ENCODE measurements at regions not wholly inside any gene's neighbourhood (a gene's known extent, or its start where the extent isn't known, plus 50 kb on each side); places are given as distances from the start of the nearest gene placed in this dataset.

DNA sequence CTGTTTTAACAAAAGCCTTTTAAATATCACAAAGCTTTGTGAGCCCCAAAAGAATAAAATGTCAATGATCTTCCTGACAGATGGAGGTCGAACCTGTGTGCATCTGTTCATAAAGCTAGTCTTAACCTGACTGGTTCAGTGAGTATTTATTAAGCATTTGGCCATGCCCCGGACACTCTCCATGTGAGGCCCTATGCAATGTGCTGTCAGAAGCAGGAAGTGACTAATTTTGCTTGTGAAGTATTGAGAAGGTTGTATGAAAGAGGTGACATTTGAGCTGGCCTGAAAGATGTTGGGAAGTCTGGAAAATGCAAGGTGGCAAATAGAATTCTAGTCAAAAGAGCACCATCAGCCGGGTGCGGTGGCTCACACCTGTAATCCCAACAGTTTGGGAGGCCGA, 171.4 kb downstream of the MSL3 start:
- Histone ChIP-seq H3K36me3 (no peaks in the 10 kb centered on the region), H3K4me1 (ENCODE audit: low read depth) (no peaks in the 10 kb centered on the region), H3K9me3 (ENCODE audit: low read depth) (no peaks in the 10 kb centered on the region), H3K27ac (no peak overlapping the region), H3K4me3 (no peak overlapping the region), H3K27me3 (no peaks in the 10 kb centered on the region)
- TF ChIP-seq, protein P1, sequence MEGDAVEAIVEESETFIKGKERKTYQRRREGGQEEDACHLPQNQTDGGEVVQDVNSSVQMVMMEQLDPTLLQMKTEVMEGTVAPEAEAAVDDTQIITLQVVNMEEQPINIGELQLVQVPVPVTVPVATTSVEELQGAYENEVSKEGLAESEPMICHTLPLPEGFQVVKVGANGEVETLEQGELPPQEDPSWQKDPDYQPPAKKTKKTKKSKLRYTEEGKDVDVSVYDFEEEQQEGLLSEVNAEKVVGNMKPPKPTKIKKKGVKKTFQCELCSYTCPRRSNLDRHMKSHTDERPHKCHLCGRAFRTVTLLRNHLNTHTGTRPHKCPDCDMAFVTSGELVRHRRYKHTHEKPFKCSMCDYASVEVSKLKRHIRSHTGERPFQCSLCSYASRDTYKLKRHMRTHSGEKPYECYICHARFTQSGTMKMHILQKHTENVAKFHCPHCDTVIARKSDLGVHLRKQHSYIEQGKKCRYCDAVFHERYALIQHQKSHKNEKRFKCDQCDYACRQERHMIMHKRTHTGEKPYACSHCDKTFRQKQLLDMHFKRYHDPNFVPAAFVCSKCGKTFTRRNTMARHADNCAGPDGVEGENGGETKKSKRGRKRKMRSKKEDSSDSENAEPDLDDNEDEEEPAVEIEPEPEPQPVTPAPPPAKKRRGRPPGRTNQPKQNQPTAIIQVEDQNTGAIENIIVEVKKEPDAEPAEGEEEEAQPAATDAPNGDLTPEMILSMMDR (IDR thresholded peaks at IDR 0.05; ENCODE audit: low read depth, low read length) = no peak
- no peak for DNase-seq (ENCODE audit: low read depth in 1 of 2, low spot score in 1 of 2)

DNA sequence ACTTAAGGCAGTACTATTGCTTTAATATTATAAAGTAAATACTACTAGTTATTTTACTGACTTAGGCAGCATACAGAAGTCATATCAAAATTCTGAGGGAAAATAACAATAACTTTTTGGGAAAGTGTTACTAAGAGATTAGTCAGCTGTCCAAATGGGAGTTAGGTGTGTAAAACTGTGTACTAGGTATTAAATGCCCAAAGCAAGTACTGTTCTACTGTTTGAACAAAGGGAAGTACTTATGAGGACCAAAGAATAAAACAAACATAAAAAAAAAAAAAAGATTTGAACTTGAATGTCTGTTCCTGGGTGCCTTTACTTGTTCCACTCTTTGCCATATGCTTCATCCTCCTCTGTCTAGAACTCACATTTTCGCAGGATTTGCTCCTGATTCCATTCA, 174.4 kb downstream of the MSL3 start:
- no peaks in the 10 kb centered on the region for H3K9me3 ChIP-seq (ENCODE audit: low read depth)
- TF ChIP-seq, protein P1 (IDR thresholded peaks at IDR 0.05; ENCODE audit: low read depth, low read length) = no peak
- no peaks in the 10 kb centered on the region for H3K4me1 ChIP-seq (ENCODE audit: low read depth)
- no peak overlapping the region for H3K4me3 ChIP-seq
- no peak for DNase-seq (ENCODE audit: low read depth in 1 of 2, low spot score in 1 of 2)
- no peak overlapping the region for H3K27ac ChIP-seq
- H3K27me3 ChIP-seq = no peaks in the 10 kb centered on the region
- H3K36me3 ChIP-seq = no peaks in the 10 kb centered on the region

DNA sequence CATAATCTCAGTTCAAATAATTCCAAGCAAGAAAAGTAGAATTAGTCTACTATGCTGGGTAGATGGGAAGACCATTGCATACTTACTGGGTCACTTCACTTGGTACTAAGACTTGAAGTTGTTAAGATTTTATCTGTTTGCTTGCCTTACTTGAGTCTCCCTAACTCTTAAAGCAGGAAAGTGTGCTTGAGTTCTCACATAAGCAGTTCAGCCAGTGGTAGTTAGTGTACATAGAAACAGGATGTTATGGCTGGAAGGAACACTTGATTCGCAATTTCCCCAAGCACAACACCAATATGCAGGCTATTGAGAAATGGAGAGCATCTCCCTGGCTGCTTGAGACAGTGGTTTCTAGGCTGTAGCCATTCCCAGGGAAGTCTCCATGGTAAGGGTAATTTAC, 176.1 kb downstream of the MSL3 start:
- Histone ChIP-seq H3K27me3 (no peaks in the 10 kb centered on the region), H3K36me3 (no peaks in the 10 kb centered on the region), H3K9me3 (ENCODE audit: low read depth) (no peaks in the 10 kb centered on the region), H3K27ac (no peak overlapping the region), H3K4me3 (no peak overlapping the region), H3K4me1 (ENCODE audit: low read depth) (no peaks in the 10 kb centered on the region)
- TF ChIP-seq, protein P1 (IDR thresholded peaks at IDR 0.05; ENCODE audit: low read depth, low read length) = no peak
- no peak for DNase-seq (ENCODE audit: low read depth in 1 of 2, low spot score in 1 of 2)

DNA sequence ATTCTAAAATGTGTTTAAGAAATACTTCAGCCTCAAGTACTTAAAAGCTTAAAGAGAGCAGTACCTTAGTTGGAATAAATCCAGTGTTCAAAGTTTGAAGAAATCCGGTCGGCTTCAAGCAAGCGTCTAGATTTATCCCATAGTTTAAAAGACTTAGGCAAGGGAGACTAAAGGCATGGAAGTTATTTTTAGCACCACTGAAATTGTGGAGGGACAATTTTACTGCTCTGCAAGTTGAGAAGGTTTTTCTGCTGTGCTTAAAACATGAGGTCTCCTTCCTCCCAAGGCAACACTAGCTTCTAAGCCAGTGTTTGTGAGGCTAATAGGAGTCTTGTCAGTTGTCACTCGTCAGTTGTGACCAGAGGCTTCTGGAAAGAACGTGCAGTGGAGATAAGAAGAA, 183.5 kb downstream of the MSL3 start:
- DNase-seq (ENCODE audit: low read depth in 1 of 2, low spot score in 1 of 2) = peak in 1 of 2 donors; percentile 33
- H3K36me3 ChIP-seq = no peaks in the 10 kb centered on the region
- peak overlapping the region; percentile 77 for H3K27ac ChIP-seq
- no peaks in the 10 kb centered on the region for H3K4me1 ChIP-seq (ENCODE audit: low read depth)
- no peaks in the 10 kb centered on the region for H3K9me3 ChIP-seq (ENCODE audit: low read depth)
- no peak overlapping the region for H3K4me3 ChIP-seq
- TF ChIP-seq, protein P1 (IDR thresholded peaks at IDR 0.05; ENCODE audit: low read depth, low read length) = no peak
- H3K27me3 ChIP-seq = no peaks in the 10 kb centered on the region

DNA sequence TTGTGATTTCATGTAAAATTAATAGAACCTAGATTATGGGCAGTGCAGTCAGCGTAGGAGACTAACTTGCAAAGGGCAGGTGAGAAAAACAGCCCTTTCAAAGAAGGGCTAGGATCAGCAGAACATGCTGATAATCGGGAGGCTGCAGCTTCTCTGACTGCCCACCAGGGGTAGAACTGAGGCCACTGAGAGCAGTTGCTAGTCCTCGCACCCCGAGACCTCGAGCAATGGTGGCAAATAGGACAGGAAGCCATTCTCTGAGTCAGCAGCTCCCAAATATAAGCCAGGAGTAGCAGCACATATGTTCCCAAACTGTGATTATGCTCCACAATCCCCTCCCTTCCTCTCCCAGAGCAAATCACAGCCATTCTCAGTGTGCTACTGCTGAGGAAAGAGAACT, 186.5 kb downstream of the MSL3 start:
- TF ChIP-seq, protein P1 (IDR thresholded peaks at IDR 0.05; ENCODE audit: low read depth, low read length) = peak; percentile 75
- Histone ChIP-seq H3K27ac (no peak overlapping the region), H3K27me3 (no peaks in the 10 kb centered on the region), H3K36me3 (no peaks in the 10 kb centered on the region), H3K4me1 (ENCODE audit: low read depth) (no peaks in the 10 kb centered on the region), H3K9me3 (ENCODE audit: low read depth) (no peaks in the 10 kb centered on the region), H3K4me3 (no peak overlapping the region)
- peak; percentile 34 to 78 for DNase-seq (ENCODE audit: low read depth in 1 of 2, low spot score in 1 of 2)

DNA sequence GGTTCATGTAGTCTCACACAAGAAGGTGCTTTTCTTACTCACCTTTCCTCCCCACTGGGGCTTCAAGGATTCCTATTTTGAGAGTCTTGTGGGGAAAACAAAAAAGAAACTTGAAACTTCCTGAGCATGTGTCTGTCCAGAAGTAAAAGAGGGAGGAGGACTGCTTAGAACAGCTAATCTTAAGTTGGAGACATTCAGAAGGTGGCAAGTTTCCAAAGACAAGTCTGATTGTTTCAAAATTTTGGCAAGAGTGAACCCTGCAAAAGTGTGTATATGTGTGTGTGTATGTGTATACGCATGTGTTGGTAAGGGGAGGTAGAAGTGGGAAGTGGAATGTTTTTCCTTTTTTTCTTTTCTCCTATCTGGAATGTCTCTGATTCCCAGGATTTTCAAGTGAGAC, 189.0 kb upstream of the FRMPD4 start:
- TF ChIP-seq, protein P1 (IDR thresholded peaks at IDR 0.05; ENCODE audit: low read depth, low read length) = no peak
- Histone ChIP-seq H3K27me3 (no peaks in the 10 kb centered on the region), H3K9me3 (ENCODE audit: low read depth) (no peaks in the 10 kb centered on the region), H3K4me1 (ENCODE audit: low read depth) (no peaks in the 10 kb centered on the region), H3K36me3 (no peaks in the 10 kb centered on the region), H3K27ac (no peak overlapping the region), H3K4me3 (no peak overlapping the region)
- peak in 1 of 2 donors; percentile 64 for DNase-seq (ENCODE audit: low read depth in 1 of 2, low spot score in 1 of 2)

Measured in cardiac muscle cell (in vitro differentiated cells and primary cell).